Liver (tissue), 3 donors: ENCODE measurements at regions not wholly inside any gene's neighbourhood (a gene's known extent, or its start where the extent isn't known, plus 50 kb on each side); places are given as distances from the start of the nearest gene placed in this dataset.

Experiments
- ATF3 ChIP-seq: IDR thresholded peaks from 2 replicates; pipeline ENCODE4 v1.6.1; 2016; ENCODE audit warnings: antibody characterized with exemption
- CTCF ChIP-seq: fragments of 150-350 bp; IDR thresholded peaks from 2 replicates; pipeline ENCODE4 v1.5.1; 2017; ENCODE audit warnings: improper control_type of control experiment, low read depth, low read length; ENCODE audit not compliant: missing input control
- EGR1 ChIP-seq, 2 donors: IDR thresholded peaks; 2 replicates each; pipeline ENCODE4 v1.6.1; 2016 to 2018; ENCODE audit warnings: antibody characterized with exemption in 2 of 2, low read depth in 2 of 2
- FOXA1 ChIP-seq: IDR thresholded peaks from 2 replicates; pipeline ENCODE4 v1.6.1; 2016; ENCODE audit warnings: antibody characterized with exemption
- GABPA ChIP-seq, 2 donors: IDR thresholded peaks in 1 of 2; conservative IDR thresholded peaks in 1 of 2; 2 replicates each; pipeline ENCODE4 v1.6.1; 2016; ENCODE audit warnings: antibody characterized with exemption in 2 of 2, mild to moderate bottlenecking in 1 of 2, moderate library complexity in 1 of 2
- HNF4A ChIP-seq, 2 donors: conservative IDR thresholded peaks; 2 replicates each; pipeline ENCODE4 v1.6.1; 2016; ENCODE audit warnings: antibody characterized with exemption in 2 of 2, mild to moderate bottlenecking in 2 of 2
- JUND ChIP-seq, 2 donors: IDR thresholded peaks; 2 replicates each; pipeline ENCODE4 v1.6.1; 2016; ENCODE audit warnings: antibody characterized with exemption in 2 of 2
- MAX ChIP-seq: IDR thresholded peaks from 2 replicates; pipeline ENCODE4 v1.6.1; 2016; ENCODE audit warnings: antibody characterized with exemption
- RAD21 ChIP-seq, 2 donors: IDR thresholded peaks; 2 replicates each; pipeline ENCODE4 v1.6.1; 2016; ENCODE audit warnings: antibody characterized with exemption in 2 of 2, mild to moderate bottlenecking in 2 of 2
- REST ChIP-seq: IDR thresholded peaks from 2 replicates; pipeline ENCODE4 v1.6.1; 2016; ENCODE audit warnings: antibody characterized with exemption, mild to moderate bottlenecking
- RXRA ChIP-seq, 2 donors: IDR thresholded peaks; 2 replicates each; pipeline ENCODE4 v1.6.1; 2017 to 2018; ENCODE audit warnings: antibody characterized with exemption in 2 of 2, mild to moderate bottlenecking in 1 of 2
- TAF1 ChIP-seq: conservative IDR thresholded peaks from 2 replicates; pipeline ENCODE4 v1.6.1; 2016; ENCODE audit warnings: antibody characterized with exemption, mild to moderate bottlenecking
- YY1 ChIP-seq: IDR thresholded peaks from 2 replicates; pipeline ENCODE4 v1.6.1; 2016; ENCODE audit warnings: antibody characterized with exemption, mild to moderate bottlenecking
- ZBTB33 ChIP-seq: IDR thresholded peaks from 2 replicates; pipeline ENCODE4 v1.6.1; 2016; ENCODE audit warnings: antibody characterized with exemption
- donor health status: healthy.
- donor health status: healthy.

- TF ChIP-seq GABPA (IDR thresholded peaks at IDR 0.05 in 1 of 2, conservative IDR thresholded peaks at IDR 0.05 in 1 of 2): no peak
- no peak for TF ChIP-seq CTCF
- TF ChIP-seq TAF1: no peak
- TF ChIP-seq REST: no peak
- no peak for TF ChIP-seq JUND (IDR thresholded peaks at IDR 0.05)
- no peak for TF ChIP-seq RAD21 (IDR thresholded peaks at IDR 0.05)
- TF ChIP-seq MAX: no peak
- TF ChIP-seq YY1: no peak
- no peak for TF ChIP-seq EGR1 (IDR thresholded peaks at IDR 0.05; ENCODE audit: low read depth in 2 of 2)
- TF ChIP-seq HNF4A (conservative IDR thresholded peaks at IDR 0.05): no peak
- no peak for TF ChIP-seq FOXA1
- no peak for TF ChIP-seq ATF3
- no peak for TF ChIP-seq ZBTB33
- no peak for TF ChIP-seq RXRA (IDR thresholded peaks at IDR 0.05)
Measured at GRCh38 chrX:147626605-147627004, 285.1 kb upstream of the FMR1 start.
